ENCODE measurements at regions not wholly inside any gene's neighbourhood (a gene's known extent, or its start where the extent isn't known, plus 50 kb on each side); places are given as distances from the start of the nearest gene placed in this dataset.

DNA sequence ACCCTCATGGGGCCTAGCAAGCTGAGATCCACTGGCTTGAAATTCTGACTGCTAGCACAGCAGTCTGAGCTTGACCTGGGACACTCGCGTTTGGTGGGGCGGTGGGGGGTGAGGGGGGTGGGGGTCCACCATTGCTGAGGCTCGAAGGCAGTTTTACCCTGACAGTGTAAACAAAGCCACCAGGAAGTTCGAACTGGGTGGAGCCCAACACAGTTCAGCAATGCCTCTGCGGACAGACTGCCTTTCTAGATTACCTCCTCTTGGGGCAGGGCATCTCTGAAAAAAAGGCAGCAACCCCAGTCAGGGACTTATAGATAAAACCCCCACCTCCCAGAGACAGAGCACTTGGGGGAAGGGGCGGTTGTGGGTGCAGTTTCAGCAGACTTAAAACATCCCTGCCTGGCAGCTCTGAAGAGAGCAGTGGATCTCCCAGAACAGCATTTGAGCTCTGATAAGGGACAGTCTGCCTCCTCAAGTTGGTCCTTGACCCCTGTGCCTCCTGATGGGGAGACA lies 149.7 kb upstream of the TANK start:
- H3K4me3 ChIP-seq (ENCODE audit: low read length), result no peak overlapping the region
- TF ChIP-seq, protein P1, sequence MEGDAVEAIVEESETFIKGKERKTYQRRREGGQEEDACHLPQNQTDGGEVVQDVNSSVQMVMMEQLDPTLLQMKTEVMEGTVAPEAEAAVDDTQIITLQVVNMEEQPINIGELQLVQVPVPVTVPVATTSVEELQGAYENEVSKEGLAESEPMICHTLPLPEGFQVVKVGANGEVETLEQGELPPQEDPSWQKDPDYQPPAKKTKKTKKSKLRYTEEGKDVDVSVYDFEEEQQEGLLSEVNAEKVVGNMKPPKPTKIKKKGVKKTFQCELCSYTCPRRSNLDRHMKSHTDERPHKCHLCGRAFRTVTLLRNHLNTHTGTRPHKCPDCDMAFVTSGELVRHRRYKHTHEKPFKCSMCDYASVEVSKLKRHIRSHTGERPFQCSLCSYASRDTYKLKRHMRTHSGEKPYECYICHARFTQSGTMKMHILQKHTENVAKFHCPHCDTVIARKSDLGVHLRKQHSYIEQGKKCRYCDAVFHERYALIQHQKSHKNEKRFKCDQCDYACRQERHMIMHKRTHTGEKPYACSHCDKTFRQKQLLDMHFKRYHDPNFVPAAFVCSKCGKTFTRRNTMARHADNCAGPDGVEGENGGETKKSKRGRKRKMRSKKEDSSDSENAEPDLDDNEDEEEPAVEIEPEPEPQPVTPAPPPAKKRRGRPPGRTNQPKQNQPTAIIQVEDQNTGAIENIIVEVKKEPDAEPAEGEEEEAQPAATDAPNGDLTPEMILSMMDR (IDR thresholded peaks at IDR 0.05), result no peak
- intact Hi-C loops (cut with micrococcal nuclease), result no loop called here
- 87% methylated on average over 4 of the region's 7 CpGs for WGBS (ENCODE audit: insufficient coverage)
- no peaks in the 10 kb centered on the region for H3K36me3 ChIP-seq (ENCODE audit: control insufficient read depth, insufficient read depth, low read length)
- H3K27me3 Mint-ChIP-seq (ENCODE audit: low read depth in 2 of 2), result peaks cover 18 to 25% of the 10 kb centered on the region in 2 donors
- H3K4me3 Mint-ChIP-seq, result no peak overlapping the region
- H3K27ac Mint-ChIP-seq, result no peak overlapping the region
- no peaks in the 10 kb centered on the region for H3K4me1 ChIP-seq (ENCODE audit: control insufficient read depth, insufficient read depth, low read length)
- no peaks in the 10 kb centered on the region for H3K4me1 Mint-ChIP-seq
- H3K9me3 ChIP-seq (ENCODE audit: control insufficient read depth, insufficient read depth, low read length), result no peaks in the 10 kb centered on the region
- no peak overlapping the region for H3K27ac ChIP-seq (ENCODE audit: low read length)
- H3K9me3 Mint-ChIP-seq, result peaks cover 2 to 4% of the 10 kb centered on the region in 2 donors
- peaks cover 7% of the 10 kb centered on the region for H3K36me3 Mint-ChIP-seq
- no peaks in the 10 kb centered on the region for H3K27me3 ChIP-seq (ENCODE audit: control insufficient read depth, insufficient read depth, low read length)
- no peak for DNase-seq
- ATAC-seq, result no peak

DNA sequence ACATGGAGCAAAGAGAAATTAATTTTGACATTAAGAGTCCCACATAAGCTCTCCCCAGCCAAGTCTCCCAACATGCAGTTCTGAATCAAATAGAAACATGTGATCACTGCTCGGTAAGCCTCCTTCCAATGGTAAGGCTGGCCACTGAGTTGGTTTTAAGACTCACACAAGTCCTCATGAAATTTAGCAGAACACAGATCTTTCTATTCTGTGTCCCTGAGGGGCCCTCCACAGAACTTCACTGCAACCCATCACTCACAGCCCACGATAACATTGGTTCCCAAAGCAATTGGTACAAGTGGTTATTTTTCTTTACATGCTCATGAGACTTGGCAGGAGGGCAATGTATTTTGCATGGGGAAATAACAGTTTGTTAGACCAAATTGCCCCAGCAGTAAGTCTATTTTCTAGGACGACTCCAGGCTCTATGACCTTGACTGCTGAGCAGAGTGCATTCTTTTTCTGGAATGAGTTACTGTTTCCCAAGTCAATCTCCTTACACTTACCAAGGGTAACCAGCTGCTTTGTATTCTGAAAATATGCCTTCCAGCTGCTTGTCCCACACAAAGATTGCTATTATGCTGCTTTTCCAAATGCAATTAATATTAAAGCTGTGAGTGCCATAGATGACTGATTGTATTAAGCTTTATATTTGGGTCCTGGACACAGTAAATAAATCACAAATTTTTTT lies 142.3 kb upstream of the TANK start:
- intact Hi-C loops (cut with micrococcal nuclease), result no loop called here
- H3K27ac Mint-ChIP-seq, result no peak overlapping the region
- Histone ChIP-seq H3K4me1 (ENCODE audit: control insufficient read depth, insufficient read depth, low read length) (no peaks in the 10 kb centered on the region), H3K4me3 (ENCODE audit: low read length) (no peak overlapping the region), H3K27me3 (ENCODE audit: control insufficient read depth, insufficient read depth, low read length) (no peaks in the 10 kb centered on the region), H3K9me3 (ENCODE audit: control insufficient read depth, insufficient read depth, low read length) (no peaks in the 10 kb centered on the region), H3K27ac (ENCODE audit: low read length) (no peak overlapping the region), H3K36me3 (ENCODE audit: control insufficient read depth, insufficient read depth, low read length) (no peaks in the 10 kb centered on the region)
- H3K9me3 Mint-ChIP-seq, result peaks cover 0 to 4% of the 10 kb centered on the region in 2 donors
- no peak overlapping the region for H3K4me3 Mint-ChIP-seq
- no peak for DNase-seq
- H3K27me3 Mint-ChIP-seq (ENCODE audit: low read depth in 2 of 2), result peaks cover 17 to 22% of the 10 kb centered on the region in 2 donors
- TF ChIP-seq, protein P1 (IDR thresholded peaks at IDR 0.05), result no peak
- H3K36me3 Mint-ChIP-seq, result peaks cover 11% of the 10 kb centered on the region
- 86% methylated on average over 2 of the region's 3 CpGs for WGBS (ENCODE audit: insufficient coverage)
- ATAC-seq, result no peak
- no peaks in the 10 kb centered on the region for H3K4me1 Mint-ChIP-seq

DNA sequence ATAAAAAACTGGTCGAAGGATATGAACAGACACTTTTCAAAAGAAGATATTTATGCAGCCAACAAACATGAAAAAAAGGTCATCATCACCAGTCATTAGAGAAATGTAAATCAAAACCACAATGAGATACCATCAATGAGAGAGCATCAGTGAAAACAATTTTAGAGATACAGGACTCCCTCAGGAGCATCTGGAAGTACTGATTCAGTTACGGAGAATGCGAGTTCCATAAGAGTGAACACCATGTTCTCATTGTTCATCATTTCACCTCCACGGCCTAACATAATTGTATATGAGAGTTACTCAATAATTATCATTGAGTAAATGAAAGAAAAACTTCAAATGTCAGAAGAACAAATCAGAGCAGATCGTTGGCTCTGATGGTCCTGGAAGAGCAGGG lies 140.9 kb upstream of the TANK start:
- WGBS (ENCODE audit: insufficient coverage), result 71% methylated on average over 4 of the region's 5 CpGs
- no peaks in the 10 kb centered on the region for H3K9me3 ChIP-seq (ENCODE audit: control insufficient read depth, insufficient read depth, low read length)
- H3K27me3 ChIP-seq (ENCODE audit: control insufficient read depth, insufficient read depth, low read length), result no peaks in the 10 kb centered on the region
- H3K4me1 ChIP-seq (ENCODE audit: control insufficient read depth, insufficient read depth, low read length), result no peaks in the 10 kb centered on the region
- H3K4me1 Mint-ChIP-seq, result no peaks in the 10 kb centered on the region
- H3K27ac Mint-ChIP-seq, result no peak overlapping the region
- H3K27me3 Mint-ChIP-seq (ENCODE audit: low read depth in 2 of 2), result peaks cover 13 to 15% of the 10 kb centered on the region in 2 donors
- peaks cover 11% of the 10 kb centered on the region for H3K36me3 Mint-ChIP-seq
- H3K9me3 Mint-ChIP-seq, result peaks cover 0 to 4% of the 10 kb centered on the region in 2 donors
- TF ChIP-seq, protein P1 (IDR thresholded peaks at IDR 0.05), result no peak
- H3K36me3 ChIP-seq (ENCODE audit: control insufficient read depth, insufficient read depth, low read length), result no peaks in the 10 kb centered on the region
- H3K4me3 Mint-ChIP-seq, result no peak overlapping the region
- no peak overlapping the region for H3K4me3 ChIP-seq (ENCODE audit: low read length)
- ATAC-seq (no peak), DNase-seq (no peak)
- H3K27ac ChIP-seq (ENCODE audit: low read length), result no peak overlapping the region
- intact Hi-C loops (cut with micrococcal nuclease), result no loop called here

DNA sequence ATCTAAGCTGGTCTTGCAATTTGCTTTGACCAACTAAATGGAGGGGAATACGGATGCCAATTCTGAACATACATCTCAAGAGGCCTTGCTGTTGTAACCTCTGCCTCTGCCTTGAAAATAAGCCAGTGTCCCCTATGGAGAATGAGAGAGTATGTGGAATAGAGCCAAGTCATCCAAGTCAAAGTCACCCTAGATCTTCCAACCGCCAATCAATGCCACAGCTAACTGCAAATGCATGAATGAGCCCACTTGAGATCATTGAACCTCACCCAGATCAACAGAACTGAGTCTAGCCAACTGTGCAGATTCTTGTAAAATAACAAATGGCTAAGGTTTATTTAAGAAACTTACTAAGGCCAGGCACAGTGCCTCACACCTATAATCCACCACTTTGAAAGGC lies 139.8 kb upstream of the TANK start:
- H3K4me1 Mint-ChIP-seq, result no peaks in the 10 kb centered on the region
- no peak for ATAC-seq

More for the DNA sequence above, 139.8 kb upstream of the TANK start:
- intact Hi-C loops (cut with micrococcal nuclease), result no loop called here
- Mint-ChIP-seq H3K36me3 (peaks cover 5% of the 10 kb centered on the region), H3K9me3 (no peaks in the 10 kb centered on the region), H3K27ac (no peak overlapping the region), H3K27me3 (ENCODE audit: low read depth in 2 of 2) (peaks cover 1 to 8% of the 10 kb centered on the region in 2 donors), H3K4me3 (no peak overlapping the region)
- Histone ChIP-seq H3K9me3 (ENCODE audit: control insufficient read depth, insufficient read depth, low read length) (no peaks in the 10 kb centered on the region), H3K27me3 (ENCODE audit: control insufficient read depth, insufficient read depth, low read length) (no peaks in the 10 kb centered on the region), H3K4me1 (ENCODE audit: control insufficient read depth, insufficient read depth, low read length) (no peaks in the 10 kb centered on the region), H3K4me3 (ENCODE audit: low read length) (no peak overlapping the region), H3K27ac (ENCODE audit: low read length) (no peak overlapping the region), H3K36me3 (ENCODE audit: control insufficient read depth, insufficient read depth, low read length) (no peaks in the 10 kb centered on the region)
- no peak for DNase-seq
- WGBS (ENCODE audit: insufficient coverage), result 89% methylated on average over 2 of the region's 2 CpGs
- TF ChIP-seq, protein P1 (IDR thresholded peaks at IDR 0.05), result no peak

Measured in natural killer cell (primary cell).